ENCODE measurements at regions not wholly inside any gene's neighbourhood (a gene's known extent, or its start where the extent isn't known, plus 50 kb on each side); places are given as distances from the start of the nearest gene placed in this dataset.

GRCh38 chr7:24492576-24492975 lies 80.7 kb upstream of the PALS2 start:
- no peak for TF ChIP-seq POLR2A (IDR thresholded peaks at IDR 0.05)
- TF ChIP-seq CTCF (IDR thresholded peaks at IDR 0.05) = no peak

All from esophagus squamous epithelium (tissue), 4 donors.